OCI-LY1 (cell line): ENCODE measurements at regions not wholly inside any gene's neighbourhood (a gene's known extent, or its start where the extent isn't known, plus 50 kb on each side); places are given as distances from the start of the nearest gene placed in this dataset.

Source experiments
- H2AFZ ChIP-seq: fragments of 200-600 bp; sonication (generic), shearing (Covaris generic); 2 replicates; pipeline ENCODE4 v1.6.0; 2014; ENCODE audit warnings: antibody characterized with exemption, mild to moderate bottlenecking, low read length
- H3F3A ChIP-seq: fragments of 200-600 bp; sonication (generic), shearing (Covaris generic); 2 replicates; pipeline ENCODE4 v1.6.0; 2014; ENCODE audit warnings: mild to moderate bottlenecking, antibody characterized with exemption, low read length, moderate library complexity; ENCODE audit not compliant: insufficient read depth
- H3K27ac ChIP-seq: fragments of 200-600 bp; sonication (generic); 2 replicates; pipeline ENCODE4 v1.5.1; 2014; ENCODE audit warnings: low read length, mixed run types, mild to moderate bottlenecking, low read depth; ENCODE audit not compliant: poor library complexity, severe bottlenecking
- H3K27me3 ChIP-seq: fragments of 200-600 bp; sonication (generic); 2 replicates; pipeline ENCODE4 v1.6.0; 2014; ENCODE audit warnings: antibody characterized with exemption, mild to moderate bottlenecking, low read length, moderate library complexity; ENCODE audit not compliant: insufficient read depth
- H3K36me3 ChIP-seq: fragments of 200-600 bp; sonication (generic); 2 replicates; pipeline ENCODE4 v1.6.1; 2014; ENCODE audit warnings: mild to moderate bottlenecking, antibody characterized with exemption, low read length, moderate library complexity, mixed read lengths; ENCODE audit not compliant: insufficient read depth
- H3K4me1 ChIP-seq: fragments of 200-600 bp; sonication (generic); 2 replicates; pipeline ENCODE4 v1.5.1; 2014; ENCODE audit warnings: mild to moderate bottlenecking, low read length, moderate library complexity; ENCODE audit not compliant: insufficient read depth, severe bottlenecking
- H3K4me2 ChIP-seq: fragments of 200-600 bp; sonication (generic), shearing (Covaris generic); 2 replicates; pipeline ENCODE4 v1.6.1; 2014; ENCODE audit warnings: low read length
- H3K4me3 ChIP-seq: fragments of 200-600 bp; sonication (generic); 2 replicates; pipeline ENCODE4 v1.5.1; 2014; ENCODE audit warnings: low read length, low read depth, mild to moderate bottlenecking, mixed read lengths; ENCODE audit not compliant: poor library complexity, severe bottlenecking
- H3K79me2 ChIP-seq: fragments of 200-600 bp; shearing (Covaris generic); 2 replicates; pipeline ENCODE4 v1.6.1; 2016; ENCODE audit warnings: mixed run types, low read length, mixed read lengths; ENCODE audit not compliant: insufficient read depth
- H3K9ac ChIP-seq: fragments of 200-600 bp; sonication (generic), shearing (Covaris generic); 2 replicates; pipeline ENCODE4 v1.6.1; 2014; ENCODE audit warnings: mild to moderate bottlenecking, low read length, mixed read lengths
- H3K9me2 ChIP-seq: fragments of 200-600 bp; sonication (generic), shearing (Covaris generic); 2 replicates; pipeline ENCODE4 v1.6.1; 2014; ENCODE audit warnings: low read depth, mild to moderate bottlenecking, low read length, mixed read lengths
- H3K9me3 ChIP-seq: fragments of 200-600 bp; shearing (Covaris generic); 2 replicates; pipeline ENCODE4 v1.6.1; 2014; ENCODE audit warnings: low read length, mixed read lengths
- H4K20me1 ChIP-seq: fragments of 200-600 bp; sonication (generic), shearing (Covaris generic); 2 replicates; pipeline ENCODE4 v1.6.0; 2016; ENCODE audit warnings: mild to moderate bottlenecking, low read length; ENCODE audit not compliant: insufficient read depth
- CTCF ChIP-seq: fragments of 200-600 bp; sonication (generic), shearing (Covaris generic); IDR thresholded peaks from 2 replicates; pipeline ENCODE4 v1.5.1; 2017; ENCODE audit warnings: mild to moderate bottlenecking, antibody characterized with exemption, low read length, moderate library complexity, mixed read lengths
- EZH2 ChIP-seq: fragments of 200-600 bp; sonication (generic), shearing (Covaris generic); IDR thresholded peaks from 2 replicates; pipeline ENCODE4 v1.8.0; 2017; ENCODE audit warnings: borderline replicate concordance, mixed run types, mild to moderate bottlenecking, antibody characterized with exemption, low read length, moderate library complexity, mixed read lengths

DNA sequence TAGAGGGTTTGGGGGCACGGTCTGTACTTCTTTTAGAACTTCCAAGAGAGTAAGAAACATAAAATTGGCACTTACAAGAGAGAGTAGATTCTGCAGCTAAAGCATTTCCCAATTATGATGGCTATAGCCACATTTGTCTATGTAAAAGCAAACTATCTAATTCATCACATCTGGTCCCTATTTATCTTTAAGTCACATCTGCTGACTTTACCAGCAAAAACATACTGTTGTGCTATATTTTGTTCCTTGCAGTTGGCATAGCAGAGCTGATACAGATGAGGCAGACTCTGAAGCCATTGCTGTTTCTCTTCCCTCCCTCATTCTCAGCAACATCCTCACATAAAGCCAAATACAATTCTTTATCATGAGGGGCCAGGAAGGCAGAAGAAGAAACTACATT lies 1533.5 kb upstream of the RAG2 start:
- H3K9me2 ChIP-seq = no peaks in the 10 kb centered on the region
- H2AFZ ChIP-seq = no peak overlapping the region
- no peaks in the 10 kb centered on the region for H3K27me3 ChIP-seq
- H3K4me3 ChIP-seq = no peak overlapping the region
- no peaks in the 10 kb centered on the region for H3K36me3 ChIP-seq
- no peaks in the 10 kb centered on the region for H4K20me1 ChIP-seq
- no peaks in the 10 kb centered on the region for H3K9me3 ChIP-seq
- TF ChIP-seq EZH2 (no peak), CTCF (no peak)
- no peaks in the 10 kb centered on the region for H3K4me1 ChIP-seq
- no peaks in the 10 kb centered on the region for H3F3A ChIP-seq
- no peak overlapping the region for H3K4me2 ChIP-seq
- H3K9ac ChIP-seq = no peak overlapping the region
- H3K79me2 ChIP-seq = no peaks in the 10 kb centered on the region
- H3K27ac ChIP-seq = no peak overlapping the region

GRCh38 chr11:38130976-38131375 lies 1532.9 kb upstream of the RAG2 start:
- Histone ChIP-seq H3K9me2 (no peaks in the 10 kb centered on the region), H3K27ac (no peak overlapping the region), H4K20me1 (no peaks in the 10 kb centered on the region), H3K79me2 (no peaks in the 10 kb centered on the region), H3K9me3 (no peaks in the 10 kb centered on the region), H3F3A (no peaks in the 10 kb centered on the region), H3K9ac (no peak overlapping the region), H2AFZ (no peak overlapping the region), H3K4me1 (no peaks in the 10 kb centered on the region), H3K27me3 (no peaks in the 10 kb centered on the region), H3K36me3 (no peaks in the 10 kb centered on the region), H3K4me2 (no peak overlapping the region), H3K4me3 (no peak overlapping the region)
- TF ChIP-seq CTCF (no peak), EZH2 (no peak)

GRCh38 chr11:38130514-38130913 lies 1532.5 kb upstream of the RAG2 start:
- H4K20me1 ChIP-seq = no peaks in the 10 kb centered on the region
- no peaks in the 10 kb centered on the region for H3K79me2 ChIP-seq
- no peak overlapping the region for H3K4me2 ChIP-seq
- H3K9me3 ChIP-seq = no peaks in the 10 kb centered on the region
- no peaks in the 10 kb centered on the region for H3K36me3 ChIP-seq
- H3K4me1 ChIP-seq = no peaks in the 10 kb centered on the region
- H3K27me3 ChIP-seq = no peaks in the 10 kb centered on the region
- no peaks in the 10 kb centered on the region for H3K9me2 ChIP-seq
- TF ChIP-seq EZH2 = no peak
- TF ChIP-seq CTCF = no peak
- no peak overlapping the region for H3K27ac ChIP-seq
- no peak overlapping the region for H2AFZ ChIP-seq
- H3K9ac ChIP-seq = no peak overlapping the region
- no peak overlapping the region for H3K4me3 ChIP-seq
- H3F3A ChIP-seq = no peaks in the 10 kb centered on the region
